ENCODE measurements at regions not wholly inside any gene's neighbourhood (a gene's known extent, or its start where the extent isn't known, plus 50 kb on each side); places are given as distances from the start of the nearest gene placed in this dataset.

DNA sequence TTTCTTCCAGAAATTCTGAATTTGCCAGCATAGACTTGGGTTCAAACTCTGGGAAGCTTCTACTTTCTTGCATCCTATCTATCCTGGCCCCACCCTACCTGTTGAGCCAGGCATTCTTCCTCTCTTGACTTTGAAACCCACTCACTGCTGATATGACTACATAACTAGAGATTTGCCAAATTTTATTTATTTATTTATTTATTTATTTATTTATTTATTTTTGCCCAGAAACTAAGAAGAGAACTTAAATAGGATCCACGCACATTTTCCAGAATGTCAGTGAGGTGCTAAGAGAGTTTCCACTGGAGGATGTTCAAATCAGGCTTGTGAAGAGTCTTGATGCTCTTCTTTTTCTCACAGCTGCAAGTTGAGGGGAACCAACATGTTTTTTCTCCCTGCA lies 487.8 kb upstream of the PODXL start:
- Mint-ChIP-seq H3K27me3 (peaks cover 7% of the 10 kb centered on the region), H3K9me3 (no peaks in the 10 kb centered on the region), H3K4me1 (ENCODE audit: low read depth) (no peaks in the 10 kb centered on the region), H3K36me3 (ENCODE audit: low read depth) (no peaks in the 10 kb centered on the region), H3K27ac (no peak overlapping the region), H3K4me3 (no peak overlapping the region)
- ATAC-seq (no peak), DNase-seq (no peak)
- intact Hi-C loops (cut with micrococcal nuclease), result no loop called here
- POLR2A ChIA-PET, result interaction anchor here (0.6 kb wide), 1 partner anchor 103 kb away, joined by 3 read pairs; no protein-coding TSS in a partner anchor
- CTCF ChIA-PET, result interaction anchor here (1.1 kb wide), 1 partner anchor 9 kb away, joined by 3 read pairs; no protein-coding TSS in a partner anchor
- TF ChIP-seq, protein P1, sequence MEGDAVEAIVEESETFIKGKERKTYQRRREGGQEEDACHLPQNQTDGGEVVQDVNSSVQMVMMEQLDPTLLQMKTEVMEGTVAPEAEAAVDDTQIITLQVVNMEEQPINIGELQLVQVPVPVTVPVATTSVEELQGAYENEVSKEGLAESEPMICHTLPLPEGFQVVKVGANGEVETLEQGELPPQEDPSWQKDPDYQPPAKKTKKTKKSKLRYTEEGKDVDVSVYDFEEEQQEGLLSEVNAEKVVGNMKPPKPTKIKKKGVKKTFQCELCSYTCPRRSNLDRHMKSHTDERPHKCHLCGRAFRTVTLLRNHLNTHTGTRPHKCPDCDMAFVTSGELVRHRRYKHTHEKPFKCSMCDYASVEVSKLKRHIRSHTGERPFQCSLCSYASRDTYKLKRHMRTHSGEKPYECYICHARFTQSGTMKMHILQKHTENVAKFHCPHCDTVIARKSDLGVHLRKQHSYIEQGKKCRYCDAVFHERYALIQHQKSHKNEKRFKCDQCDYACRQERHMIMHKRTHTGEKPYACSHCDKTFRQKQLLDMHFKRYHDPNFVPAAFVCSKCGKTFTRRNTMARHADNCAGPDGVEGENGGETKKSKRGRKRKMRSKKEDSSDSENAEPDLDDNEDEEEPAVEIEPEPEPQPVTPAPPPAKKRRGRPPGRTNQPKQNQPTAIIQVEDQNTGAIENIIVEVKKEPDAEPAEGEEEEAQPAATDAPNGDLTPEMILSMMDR (IDR thresholded peaks at IDR 0.05), result no peak

DNA sequence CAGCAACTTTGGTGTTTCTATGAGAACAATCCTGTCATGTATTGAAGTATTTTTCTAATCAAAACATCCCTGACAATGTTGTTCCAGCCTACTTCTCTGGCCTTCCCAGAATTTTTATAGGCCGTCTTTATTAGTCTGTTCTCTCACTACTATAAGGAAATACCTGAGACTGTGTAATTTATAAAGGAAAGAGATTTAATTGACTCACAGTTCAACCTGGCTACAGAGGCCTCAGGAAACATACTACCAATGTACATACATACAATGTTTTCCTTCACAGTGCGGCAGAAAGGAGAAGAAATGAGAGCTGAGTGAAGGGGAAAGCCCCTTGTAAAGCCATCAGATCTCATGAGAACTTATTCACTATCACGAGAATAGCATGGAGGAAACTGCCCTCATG lies 484.7 kb upstream of the PODXL start:
- Mint-ChIP-seq H3K27ac (no peak overlapping the region), H3K4me3 (no peak overlapping the region), H3K36me3 (ENCODE audit: low read depth) (no peaks in the 10 kb centered on the region), H3K4me1 (ENCODE audit: low read depth) (no peaks in the 10 kb centered on the region), H3K9me3 (no peaks in the 10 kb centered on the region), H3K27me3 (peaks cover 7% of the 10 kb centered on the region)
- ChIA-PET CTCF (interaction anchor here (1.1 kb wide), 1 partner anchor 8 kb away, joined by 3 read pairs; no protein-coding TSS in a partner anchor), POLR2A (no interaction called here)
- ATAC-seq (no peak), DNase-seq (no peak)
- intact Hi-C loops (cut with micrococcal nuclease), result no loop called here
- TF ChIP-seq, protein P1 (IDR thresholded peaks at IDR 0.05), result no peak

DNA sequence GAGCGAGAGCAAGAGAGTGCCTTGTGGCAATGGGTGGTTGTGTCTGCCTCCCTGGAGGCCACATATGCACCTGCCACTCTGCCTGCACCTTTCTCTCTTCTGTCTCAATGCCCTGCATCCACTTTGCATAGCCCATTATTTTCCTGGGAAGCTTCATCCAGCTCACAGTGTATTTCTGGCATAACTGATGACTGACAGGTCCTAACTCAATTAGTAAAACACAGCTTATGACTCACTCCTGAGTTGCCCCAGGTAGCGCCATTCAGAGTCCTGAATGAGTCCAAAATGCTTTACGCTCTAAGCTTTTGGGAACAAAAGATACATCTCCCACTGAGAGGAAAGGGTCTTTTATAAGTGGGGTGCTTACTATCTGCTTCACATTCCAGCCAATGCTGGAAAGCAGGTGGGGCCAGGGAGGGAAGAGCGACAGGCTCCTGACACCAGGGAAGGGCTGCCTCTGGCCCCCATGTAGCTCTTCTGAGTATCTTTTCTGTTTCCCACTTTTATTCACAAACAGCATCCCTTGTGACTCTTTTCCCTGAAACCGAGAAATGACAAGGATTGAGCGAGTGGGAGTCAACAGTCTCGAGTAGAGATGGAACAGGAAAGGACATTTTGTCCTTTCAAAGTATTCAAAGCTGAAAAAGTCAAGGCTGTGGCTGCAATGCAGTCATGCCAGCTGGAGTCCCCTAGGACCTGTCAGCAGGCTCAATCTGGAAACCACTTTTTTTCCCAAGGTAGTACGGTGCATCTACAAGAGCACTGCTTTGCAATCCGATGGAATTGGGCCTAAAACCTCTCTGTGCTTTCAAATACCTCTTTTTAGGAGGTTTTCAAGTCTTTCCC lies 479.3 kb upstream of the PODXL start:
- H3K27me3 Mint-ChIP-seq, result peaks cover 7% of the 10 kb centered on the region
- H3K27ac Mint-ChIP-seq, result no peak overlapping the region
- intact Hi-C loops (cut with micrococcal nuclease), result no loop called here
- ChIA-PET POLR2A (interaction anchor here (0.9 kb wide), 1 partner anchor 10 kb away, joined by 3 read pairs; no protein-coding TSS in a partner anchor), CTCF (interaction anchor here (1.0 kb wide), 1 partner anchor 8 kb away, joined by 3 read pairs; no protein-coding TSS in a partner anchor)
- TF ChIP-seq, protein P1 (IDR thresholded peaks at IDR 0.05), result no peak
- DNase-seq, result no peak
- ATAC-seq, result no peak
- H3K4me1 Mint-ChIP-seq (ENCODE audit: low read depth), result no peaks in the 10 kb centered on the region
- H3K9me3 Mint-ChIP-seq, result no peaks in the 10 kb centered on the region
- H3K36me3 Mint-ChIP-seq (ENCODE audit: low read depth), result no peaks in the 10 kb centered on the region
- no peak overlapping the region for H3K4me3 Mint-ChIP-seq

DNA sequence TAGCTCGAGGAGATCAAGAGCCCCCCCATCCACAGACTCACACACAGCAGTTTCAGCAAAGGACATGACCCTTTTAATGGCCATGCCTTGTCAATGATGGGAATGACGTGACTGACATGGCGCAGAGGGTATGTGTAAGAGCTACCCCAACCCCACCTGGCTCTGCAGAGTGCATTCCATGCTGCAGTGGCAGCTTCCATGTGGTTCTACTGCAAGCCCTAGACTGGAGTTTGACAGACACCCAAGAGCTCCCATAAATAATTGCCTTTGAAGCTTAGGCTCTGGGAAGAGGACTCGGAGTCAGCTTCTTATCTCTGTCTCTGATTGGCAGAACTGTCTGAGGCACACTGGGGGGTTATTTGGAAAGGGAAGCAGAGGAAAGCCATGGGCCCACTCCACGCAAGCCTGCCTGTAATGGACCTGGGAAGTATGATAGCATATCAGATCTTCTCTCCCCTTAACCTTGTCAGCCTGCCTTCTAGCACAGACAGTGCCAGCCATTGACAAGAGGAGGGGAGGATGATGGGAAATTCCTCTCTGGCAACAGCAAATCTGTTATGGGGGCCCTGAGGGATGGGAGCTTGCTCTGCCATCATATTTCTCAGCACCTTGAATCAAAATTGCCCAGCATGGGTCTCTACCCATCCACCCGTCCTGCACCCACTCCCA lies 478.5 kb upstream of the PODXL start:
- intact Hi-C loops (cut with micrococcal nuclease), result no loop called here
- Mint-ChIP-seq H3K27ac (no peak overlapping the region), H3K36me3 (ENCODE audit: low read depth) (no peaks in the 10 kb centered on the region), H3K4me3 (no peak overlapping the region), H3K4me1 (ENCODE audit: low read depth) (no peaks in the 10 kb centered on the region), H3K27me3 (peaks cover 7% of the 10 kb centered on the region), H3K9me3 (no peaks in the 10 kb centered on the region)
- ChIA-PET CTCF (interaction anchor here (1.0 kb wide), 1 partner anchor 9 kb away, joined by 3 read pairs; no protein-coding TSS in a partner anchor), POLR2A (interaction anchor here (0.9 kb wide), 1 partner anchor 9 kb away, joined by 3 read pairs; no protein-coding TSS in a partner anchor)
- DNase-seq, result no peak
- no peak for ATAC-seq
- TF ChIP-seq, protein P1 (IDR thresholded peaks at IDR 0.05), result no peak

DNA sequence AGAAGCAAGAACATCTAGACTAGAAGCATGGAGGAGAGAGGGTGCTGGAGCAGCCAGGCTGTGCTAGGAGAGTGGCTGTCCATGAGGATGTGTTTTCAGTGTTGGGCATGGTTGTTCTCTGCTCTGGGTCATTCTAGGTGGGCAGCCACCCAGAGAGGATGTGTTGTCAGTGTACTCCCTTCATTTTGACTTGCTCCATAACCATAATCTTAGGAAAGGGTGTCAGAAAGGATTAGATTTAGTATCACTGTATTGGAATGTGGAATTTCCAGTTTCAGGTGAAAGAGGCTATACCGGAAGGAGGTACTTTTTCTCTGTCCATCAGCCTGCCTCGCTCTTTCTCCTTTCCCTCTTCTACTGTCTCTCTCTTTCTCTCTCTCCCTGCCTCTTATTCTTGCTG lies 474.5 kb upstream of the PODXL start:
- TF ChIP-seq, protein P1 (IDR thresholded peaks at IDR 0.05), result no peak
- H3K27ac Mint-ChIP-seq, result no peak overlapping the region
- H3K27me3 Mint-ChIP-seq, result no peaks in the 10 kb centered on the region
- ChIA-PET CTCF (no interaction called here), POLR2A (no interaction called here)
- no peak for ATAC-seq
- no peaks in the 10 kb centered on the region for H3K4me1 Mint-ChIP-seq (ENCODE audit: low read depth)
- H3K9me3 Mint-ChIP-seq, result no peaks in the 10 kb centered on the region
- intact Hi-C loops (cut with micrococcal nuclease), result no loop called here
- no peak overlapping the region for H3K4me3 Mint-ChIP-seq
- no peak for DNase-seq
- H3K36me3 Mint-ChIP-seq (ENCODE audit: low read depth), result no peaks in the 10 kb centered on the region

Data from activated CD8-positive, alpha-beta T cell treated with anti-CD3 and anti-CD28 coated beads for 36 hours (primary cell).